Left kidney (tissue), 1 donor: ENCODE measurements at regions not wholly inside any gene's neighbourhood (a gene's known extent, or its start where the extent isn't known, plus 50 kb on each side); places are given as distances from the start of the nearest gene placed in this dataset.

Experiments used
- DNase-seq: peaks from one replicate; pipeline ENCODE4 v3.0.0-alpha.2; 2013

DNA sequence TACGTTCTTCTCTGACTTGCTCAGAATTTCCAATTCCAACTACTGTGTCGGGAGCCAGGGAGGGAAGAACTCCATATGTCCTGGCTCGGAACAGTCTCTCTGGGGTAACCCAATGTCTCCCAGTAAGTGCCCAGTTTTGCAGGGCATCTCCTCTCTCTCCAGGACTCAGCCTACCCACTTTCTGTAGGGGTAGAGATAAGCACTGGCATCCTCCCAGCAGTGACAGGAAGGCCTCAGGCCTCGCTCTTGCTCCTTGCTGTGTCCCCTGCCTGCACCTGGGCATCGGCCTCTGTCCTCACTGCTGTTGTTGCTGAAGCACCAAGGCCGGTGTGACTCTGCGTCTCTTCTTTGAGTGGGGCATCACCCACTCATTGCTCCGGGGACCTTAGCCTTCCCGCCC lies 388.9 kb upstream of the JARID2 start:
- no peak for DNase-seq

DNA sequence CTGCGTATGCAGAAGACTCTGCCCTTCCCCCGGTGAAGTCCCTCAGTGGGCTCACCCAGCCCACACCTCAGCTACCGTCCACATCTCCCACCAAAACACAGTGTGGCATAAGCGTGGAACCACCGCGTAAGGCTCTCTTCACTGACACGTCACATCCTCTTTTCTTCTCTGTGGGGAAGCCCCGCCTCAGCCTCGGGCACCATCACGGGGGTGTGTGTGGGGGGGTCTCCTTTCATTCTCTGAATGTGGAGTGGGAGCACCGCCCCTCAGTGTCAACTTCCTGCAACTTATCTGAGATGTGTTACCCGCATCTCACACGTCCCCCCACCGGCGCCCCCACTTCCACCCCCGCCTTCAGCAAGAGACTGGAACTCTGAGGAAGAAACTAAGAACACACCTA lies 388.4 kb upstream of the JARID2 start:
- DNase-seq: no peak

GRCh38 chr6:14858808-14859207 lies 387.1 kb upstream of the JARID2 start:
- DNase-seq: no peak

GRCh38 chr6:14860774-14861173 lies 385.1 kb upstream of the JARID2 start:
- no peak for DNase-seq

- no peak for DNase-seq
Measured at GRCh38 chr6:14861491-14861943, 384.4 kb upstream of the JARID2 start.

GRCh38 chr6:14862845-14863244 lies 383.0 kb upstream of the JARID2 start:
- DNase-seq: no peak

DNA sequence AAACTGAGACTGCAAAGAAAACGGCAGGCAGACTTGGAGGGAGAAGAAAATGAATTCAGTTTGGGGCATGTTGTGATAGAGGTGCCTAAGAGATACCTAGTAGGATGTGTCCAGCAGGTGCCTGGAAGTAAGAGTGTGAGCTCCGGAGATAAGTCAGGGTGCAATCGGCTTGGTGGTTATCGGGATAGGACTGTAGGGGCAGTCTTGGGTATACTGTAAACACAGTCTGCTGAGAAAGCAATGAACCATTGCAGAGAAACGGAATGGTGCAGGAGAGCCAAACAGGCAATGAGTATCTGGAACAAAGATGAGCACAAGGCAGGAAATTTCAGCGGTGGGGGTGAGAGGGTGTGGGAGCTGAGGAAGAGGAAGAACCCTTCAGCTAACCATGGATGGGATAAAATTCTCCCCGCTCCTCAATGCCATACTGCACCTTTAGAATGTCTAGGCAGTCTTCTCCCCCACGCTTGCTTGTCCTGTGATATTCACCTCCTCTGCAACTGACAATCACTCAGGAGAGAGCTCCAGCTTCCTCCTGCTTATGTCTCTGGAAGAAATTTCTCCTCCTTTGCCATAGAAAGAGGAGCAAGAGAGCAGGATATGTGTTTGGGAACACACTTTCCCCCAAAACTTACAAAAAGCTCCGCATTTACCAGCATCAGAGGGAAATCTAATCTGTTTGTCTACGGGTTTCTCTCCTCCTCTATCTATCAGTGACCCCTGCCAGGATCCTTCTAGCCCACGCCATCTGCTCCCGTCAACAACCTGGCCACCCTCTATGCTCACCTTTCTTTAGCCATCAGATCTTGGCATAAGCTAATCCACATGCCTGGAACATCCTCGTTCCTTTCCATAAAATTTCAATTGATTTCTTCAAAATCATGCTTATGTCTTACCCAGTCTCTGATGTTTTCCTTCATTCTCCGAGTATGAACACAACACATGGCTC lies 381.7 kb upstream of the JARID2 start:
- DNase-seq: no peak

GRCh38 chr6:14865531-14866100 lies 380.3 kb upstream of the JARID2 start:
- DNase-seq: no peak

- no peak for DNase-seq
Measured at GRCh38 chr6:14867802-14868201, 378.1 kb upstream of the JARID2 start.

- no peak for DNase-seq
Measured at GRCh38 chr6:14871221-14871620, 374.6 kb upstream of the JARID2 start.

GRCh38 chr6:14873101-14873500 lies 372.8 kb upstream of the JARID2 start:
- DNase-seq: no peak

GRCh38 chr6:14873781-14874441 lies 372.0 kb upstream of the JARID2 start:
- DNase-seq: no peak

DNA sequence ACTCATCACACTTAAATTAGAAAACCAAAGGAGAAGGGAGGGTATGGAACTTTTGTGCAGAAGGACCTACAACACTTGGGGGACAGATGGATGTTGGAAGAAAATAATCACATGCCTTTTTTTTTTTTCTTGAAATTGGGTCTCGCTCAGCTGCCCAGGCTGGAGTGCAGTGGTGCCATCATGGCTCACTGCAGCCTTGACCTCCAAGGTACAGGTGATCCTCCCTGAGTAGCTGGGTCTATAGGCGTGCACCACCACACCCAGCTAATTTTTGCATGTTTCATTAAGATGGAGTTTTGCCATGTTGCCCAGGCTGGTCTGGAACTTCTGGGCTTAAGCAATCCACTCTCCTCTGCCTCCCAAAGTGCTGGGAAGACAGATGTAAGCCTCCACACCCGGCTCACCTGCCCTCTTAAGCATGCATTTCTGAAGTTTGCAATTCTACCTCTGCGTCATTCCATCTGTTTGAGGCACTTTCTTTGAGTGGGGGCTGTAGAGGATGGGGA lies 370.8 kb upstream of the JARID2 start:
- no peak for DNase-seq

DNA sequence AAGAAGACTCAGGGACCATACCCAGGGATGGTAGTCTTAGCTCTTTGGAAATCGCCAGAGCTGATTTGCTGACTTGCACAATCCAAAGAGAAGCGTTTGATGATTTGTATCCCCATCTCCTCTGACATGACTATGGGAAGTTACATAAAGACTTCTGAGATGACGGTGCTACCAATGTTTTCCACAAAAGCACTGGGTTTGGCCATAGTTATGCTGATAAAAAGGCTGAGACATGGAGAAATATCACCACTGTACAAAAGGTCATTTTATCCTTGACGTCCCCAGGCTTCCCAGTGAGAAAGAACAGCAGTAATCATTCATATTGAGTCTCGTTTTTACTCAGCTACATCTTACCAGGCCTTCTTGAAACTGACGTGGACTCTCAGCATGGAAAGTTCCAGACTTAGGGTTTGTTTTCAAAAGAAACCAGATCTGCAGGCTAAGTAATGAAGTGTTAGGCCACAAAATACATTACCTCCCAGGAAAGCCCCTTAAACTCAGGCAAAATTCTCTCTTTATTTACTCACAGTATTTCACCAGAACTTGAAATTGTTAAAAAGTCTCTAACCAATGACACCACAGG lies 370.3 kb upstream of the JARID2 start:
- no peak for DNase-seq

DNA sequence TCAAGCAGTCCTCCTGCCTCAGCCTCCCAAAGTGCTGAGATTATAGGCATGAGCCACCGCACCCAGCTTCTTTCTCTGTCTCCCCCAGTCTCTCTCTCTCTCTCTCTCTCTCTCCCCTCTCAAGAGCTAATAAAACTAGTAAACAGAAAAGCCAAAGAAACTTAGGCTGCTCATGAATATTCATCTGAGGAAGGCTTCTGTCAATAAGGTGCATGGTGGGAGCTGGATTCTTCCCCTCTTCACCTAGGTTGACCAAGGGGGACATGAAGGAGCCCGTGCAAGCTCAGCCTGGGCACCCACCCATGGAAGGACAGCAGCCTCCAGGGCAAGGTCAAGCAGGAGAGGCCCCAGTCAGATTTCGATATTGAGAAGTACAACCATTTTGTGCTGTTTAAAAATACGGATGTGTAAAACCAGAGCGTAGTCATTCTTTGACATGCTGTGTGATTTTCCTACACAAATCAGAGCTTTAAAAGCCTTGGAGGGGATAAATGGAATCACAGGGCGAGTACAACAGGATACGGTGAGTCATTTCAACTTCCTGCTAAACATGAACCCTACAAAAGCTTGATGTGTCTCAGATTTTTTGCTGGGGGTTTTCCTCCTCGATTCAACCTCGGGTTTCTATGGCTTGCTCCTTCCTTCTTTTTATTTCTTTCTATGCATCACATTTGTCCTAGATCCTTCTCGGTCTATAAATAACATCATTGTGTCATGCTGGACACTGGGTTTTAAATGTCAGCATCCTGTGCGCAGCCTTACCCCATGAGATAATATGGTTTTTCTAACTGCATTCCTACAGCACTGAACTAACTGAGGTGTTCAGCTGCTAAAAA lies 368.9 kb upstream of the JARID2 start:
- DNase-seq: no peak

GRCh38 chr6:14877758-14878157 lies 368.1 kb upstream of the JARID2 start:
- DNase-seq: no peak

DNA sequence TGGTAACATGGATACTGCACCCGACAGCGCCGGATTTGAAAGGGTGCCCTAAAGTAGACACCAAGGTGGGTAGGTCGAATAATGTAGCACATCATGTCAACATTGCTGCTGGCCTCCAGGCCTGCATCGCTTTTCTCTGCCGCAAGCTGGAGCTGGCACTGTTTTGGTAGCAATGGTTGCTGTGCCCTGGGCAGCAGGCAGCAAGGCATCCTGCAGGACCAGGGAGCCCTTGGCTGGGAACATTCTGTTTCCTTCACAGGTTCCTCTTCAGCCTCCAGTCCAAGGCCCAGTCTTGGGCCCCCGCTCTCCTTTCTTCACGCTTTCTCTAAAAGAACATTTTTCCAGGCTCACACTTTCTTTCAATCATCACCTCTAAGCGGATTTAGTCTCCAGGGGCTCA lies 365.8 kb upstream of the JARID2 start:
- no peak for DNase-seq

GRCh38 chr6:14880677-14881076 lies 365.2 kb upstream of the JARID2 start:
- DNase-seq: no peak

DNA sequence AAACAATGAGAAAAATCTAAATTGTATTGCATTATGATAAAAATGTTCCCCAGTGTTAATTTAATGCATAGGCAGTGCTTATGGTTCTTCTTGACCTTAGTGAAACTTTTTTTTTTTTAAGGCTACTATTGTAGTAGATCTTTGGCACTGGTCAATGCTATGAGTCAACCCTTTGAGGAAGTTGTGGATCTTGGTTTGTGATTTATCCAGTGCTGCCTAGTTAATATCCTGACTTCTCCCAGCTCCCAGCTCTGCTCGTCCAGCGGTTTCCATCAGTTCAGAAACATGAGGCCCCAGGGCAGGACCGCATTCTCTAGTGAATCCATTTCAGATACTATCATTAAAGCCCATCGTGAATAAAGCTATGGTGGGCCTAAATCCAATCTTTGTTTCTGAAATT lies 364.5 kb upstream of the JARID2 start:
- DNase-seq: no peak

DNA sequence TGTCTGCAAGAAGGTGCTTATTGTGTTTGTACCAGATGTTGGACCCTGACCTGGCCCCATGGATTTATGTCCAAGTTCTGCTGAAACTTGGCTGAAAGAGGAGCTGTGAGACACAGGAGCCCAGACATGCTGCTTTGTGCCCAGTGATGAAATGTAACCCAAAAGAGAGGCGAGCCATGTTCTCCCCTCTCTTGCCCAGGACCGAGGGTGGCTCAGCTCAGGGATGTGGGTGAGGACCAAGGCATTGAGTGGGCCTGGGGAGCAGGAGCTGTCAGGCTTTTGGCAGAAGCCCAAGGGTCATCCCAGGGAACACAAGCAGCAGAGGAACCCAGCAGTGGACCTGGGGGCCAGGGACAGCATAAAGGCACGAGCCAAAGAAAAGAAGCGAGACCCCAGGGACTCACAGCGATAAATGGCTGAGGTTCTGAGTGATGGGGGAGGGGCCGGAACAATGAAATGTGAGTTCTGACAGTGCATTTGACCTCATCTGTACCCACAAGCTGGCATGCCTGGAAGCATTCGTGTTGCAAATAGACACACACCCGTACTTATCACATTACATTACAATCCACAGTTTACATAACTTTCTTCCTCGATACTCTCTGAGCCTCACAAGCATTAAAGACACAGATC lies 363.4 kb upstream of the JARID2 start:
- DNase-seq: no peak

DNA sequence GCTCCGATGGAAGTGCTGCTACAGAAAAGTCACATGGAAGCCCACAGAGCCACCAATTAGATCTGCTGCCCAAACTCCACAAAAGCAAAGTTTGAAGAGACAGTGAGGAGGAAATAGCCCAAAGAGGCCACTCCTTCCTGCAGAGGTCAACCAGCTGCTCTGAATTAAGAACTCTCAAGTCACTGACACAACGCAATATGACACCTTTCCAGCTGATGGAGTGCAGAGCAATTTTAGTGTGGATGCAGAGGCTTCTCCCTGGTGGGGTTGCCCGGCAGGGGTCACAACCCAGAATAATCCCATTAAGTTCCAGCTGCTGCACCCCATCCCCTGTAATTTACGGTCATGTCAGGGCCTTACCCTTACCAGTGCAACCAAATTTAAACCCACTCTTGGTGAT lies 361.9 kb upstream of the JARID2 start:
- no peak for DNase-seq
